NCI-H2196 (cell line): ENCODE measurements at regions not wholly inside any gene's neighbourhood (a gene's known extent, or its start where the extent isn't known, plus 50 kb on each side); places are given as distances from the start of the nearest gene placed in this dataset.

Experiments used
- DNase-seq: peaks from one replicate; lab custom pipeline; 2025; ENCODE audit not compliant: unreplicated experiment; lab: John Stamatoyannopoulos, UW

DNA sequence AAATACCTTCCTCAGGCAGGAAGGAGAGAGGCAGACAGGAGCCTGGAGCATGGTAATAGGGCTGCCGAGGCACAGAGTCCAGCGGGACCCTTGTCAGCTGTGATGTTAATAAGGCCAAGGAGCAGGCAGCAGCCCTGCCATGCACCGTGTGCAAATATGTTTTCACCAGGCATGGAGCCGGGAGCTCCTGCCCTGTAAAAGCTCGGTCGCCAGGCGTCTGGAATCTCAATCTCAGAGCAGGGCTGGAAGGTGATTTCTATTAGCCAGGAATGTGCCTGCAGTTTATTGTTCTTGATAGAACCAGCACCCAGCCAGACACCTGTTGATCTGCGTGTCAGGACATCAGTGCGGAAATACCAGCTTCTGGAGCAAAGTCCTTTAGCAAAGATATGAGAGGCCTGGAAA is 469.8 kb downstream of the GLRX3 start:
- DNase-seq = no peak

DNA sequence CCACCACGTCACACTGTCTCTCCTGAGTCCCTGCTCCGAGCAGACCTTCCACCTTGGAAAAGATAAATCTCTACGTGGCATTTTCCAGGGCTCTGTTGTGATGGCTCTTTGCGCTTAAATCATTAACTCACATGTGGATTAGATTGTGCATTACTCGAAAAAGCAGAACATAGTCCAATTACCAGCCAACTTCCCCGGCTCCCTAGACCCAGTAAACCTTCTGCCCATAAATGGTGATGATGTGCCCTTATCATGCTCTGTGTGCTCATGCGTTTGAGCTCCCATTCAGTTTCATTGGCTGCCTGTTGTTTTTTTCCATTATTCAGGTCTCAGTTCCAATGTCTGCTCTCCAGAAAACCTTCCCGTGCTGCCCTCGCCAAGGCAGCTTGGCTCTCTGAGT is 471.2 kb downstream of the GLRX3 start:
- no peak for DNase-seq

- DNase-seq = no peak
Measured at GRCh38 chr10:130611239-130611638, 475.0 kb downstream of the GLRX3 start.

GRCh38 chr10:130615457-130615856 is 479.3 kb downstream of the GLRX3 start:
- no peak for DNase-seq

- no peak for DNase-seq
Measured at GRCh38 chr10:130617985-130618384, 481.8 kb downstream of the GLRX3 start.

DNA sequence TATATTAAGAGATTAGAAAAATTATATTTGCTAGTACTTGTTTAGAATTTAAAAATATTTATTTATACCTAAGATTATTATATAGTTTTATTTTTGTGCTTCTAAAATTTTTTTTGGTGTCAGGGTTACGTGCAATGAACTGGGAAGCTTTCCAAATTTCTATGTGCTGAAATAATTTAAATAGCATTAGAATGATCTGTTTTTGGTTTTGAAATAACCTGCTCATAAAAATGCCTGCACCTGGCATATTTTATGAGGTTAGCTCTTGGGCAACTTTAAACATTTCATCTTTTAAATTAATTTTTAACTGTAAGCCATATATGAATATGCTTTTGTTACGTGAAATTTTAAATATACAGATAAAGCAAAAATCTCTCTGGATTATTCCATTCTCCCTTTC is 482.5 kb downstream of the GLRX3 start:
- DNase-seq = no peak

DNA sequence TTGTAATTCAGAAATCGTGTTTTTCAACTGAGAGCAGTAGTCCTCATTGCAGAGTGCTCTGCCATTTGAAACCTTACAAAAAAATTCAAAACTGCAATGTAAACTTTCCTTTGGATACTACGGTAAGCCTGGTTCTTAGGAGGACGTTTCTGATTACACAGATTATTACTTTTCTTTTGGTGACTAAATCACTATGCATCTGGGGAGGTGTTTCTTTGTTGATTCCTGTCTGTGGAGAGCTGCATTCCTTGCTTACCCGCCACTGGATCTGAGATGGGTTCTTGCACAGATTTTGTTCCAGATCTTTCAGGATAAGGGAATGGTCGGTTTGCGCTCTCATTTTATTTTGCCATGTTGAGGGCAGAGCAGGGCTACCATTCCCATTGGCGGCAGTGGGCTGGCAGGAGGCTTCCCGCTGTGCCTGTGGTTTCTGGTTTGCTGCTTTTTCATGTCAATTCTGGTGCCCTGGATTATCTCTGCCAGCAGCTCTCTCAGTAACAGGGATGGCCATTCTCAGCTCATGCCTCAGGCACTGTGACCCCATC is 485.1 kb downstream of the GLRX3 start:
- DNase-seq = no peak

DNA sequence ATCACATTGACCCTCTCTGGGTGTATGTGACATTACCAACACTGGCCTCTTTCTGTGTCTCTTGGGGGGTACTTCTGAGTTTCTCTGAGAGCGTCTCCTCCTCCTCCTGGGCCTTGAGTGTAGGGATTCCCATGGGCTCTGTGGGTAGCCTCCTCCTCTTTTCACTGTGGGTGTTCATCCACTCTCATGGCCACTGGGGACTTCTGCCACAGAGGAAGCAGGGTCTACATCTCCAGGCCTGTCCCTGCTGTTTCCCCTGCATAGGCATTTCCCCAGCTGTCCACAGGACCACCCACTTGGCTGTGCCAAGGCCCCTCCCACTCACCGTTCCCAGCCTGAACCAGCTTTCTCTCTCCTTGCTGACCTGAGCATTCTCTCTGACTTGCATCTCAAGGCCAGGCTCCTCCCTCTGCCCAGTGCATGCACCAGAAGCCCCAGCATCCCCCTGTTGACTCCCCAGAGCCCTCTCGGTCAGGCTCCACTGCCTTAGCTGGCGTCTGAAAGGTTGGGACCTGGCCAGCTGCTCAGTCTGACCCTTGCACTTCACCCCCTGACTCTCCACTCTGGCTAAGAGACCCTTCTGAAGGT is 487.6 kb downstream of the GLRX3 start:
- no peak for DNase-seq

- no peak for DNase-seq
Measured at GRCh38 chr10:130627346-130628045, 491.3 kb downstream of the GLRX3 start.

DNA sequence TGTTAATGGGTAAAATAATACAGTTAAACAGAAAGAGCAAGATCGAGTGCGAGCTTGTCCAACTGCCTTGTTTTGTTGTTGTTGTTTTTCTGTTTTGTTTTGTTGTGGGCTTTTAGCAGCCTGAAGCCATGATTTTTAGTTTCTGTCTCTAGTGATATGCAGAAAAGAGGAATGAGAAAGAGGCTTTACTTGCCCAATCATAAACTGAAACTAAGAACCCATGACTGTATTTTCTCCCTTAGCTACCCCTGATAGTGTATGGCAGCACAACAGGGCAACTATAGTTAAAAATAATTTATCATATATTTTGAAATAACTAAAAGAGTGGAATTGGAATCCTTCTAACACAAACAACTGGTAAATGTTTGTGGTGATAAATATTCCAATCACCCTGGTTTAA is 493.9 kb downstream of the GLRX3 start:
- no peak for DNase-seq

DNA sequence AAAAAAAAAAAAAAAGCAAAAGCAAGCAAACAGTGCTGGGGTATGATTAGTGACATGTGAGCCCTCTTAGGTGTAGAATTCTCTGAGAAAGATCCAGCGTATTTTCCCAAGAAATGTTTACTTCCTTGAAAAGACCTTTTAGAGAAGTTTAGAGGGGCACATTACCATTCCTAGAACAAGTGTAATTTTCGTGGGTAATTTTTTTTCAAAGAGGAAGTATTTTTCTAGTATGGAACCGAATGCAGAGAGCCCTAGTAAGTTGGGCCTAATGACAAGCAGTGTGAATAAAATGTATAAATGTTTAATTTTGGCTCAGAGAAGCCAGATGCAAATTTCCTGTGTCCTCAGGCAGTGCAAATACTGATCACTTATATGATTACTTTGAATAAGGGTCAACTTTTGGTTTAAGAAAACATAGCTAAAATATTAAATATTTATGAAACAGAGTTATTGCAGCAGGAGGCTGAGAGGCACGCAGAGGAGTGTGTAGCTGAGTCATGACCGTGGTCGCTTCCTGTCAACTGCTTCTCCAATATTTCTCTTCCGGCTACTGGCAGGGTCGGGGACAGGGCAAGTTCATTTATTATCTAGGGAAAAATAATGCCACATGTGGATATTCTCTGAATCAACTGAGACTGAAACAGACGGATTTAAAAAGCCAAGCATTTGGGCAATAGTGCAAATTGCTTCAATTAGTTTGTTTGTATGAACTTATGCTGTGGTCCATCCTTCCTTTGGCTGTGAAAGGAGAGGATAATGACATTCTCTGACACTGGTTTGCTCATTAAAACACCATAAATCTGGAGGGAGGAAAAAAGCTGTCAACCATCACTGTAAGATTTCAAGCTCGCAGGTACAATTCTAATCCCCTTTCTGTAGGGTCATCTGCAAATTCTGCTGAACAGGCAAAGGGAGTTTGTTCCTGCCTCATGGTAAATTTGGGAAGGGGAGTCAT is 495.2 kb downstream of the GLRX3 start:
- no peak for DNase-seq

GRCh38 chr10:130634816-130635215 is 498.6 kb downstream of the GLRX3 start:
- no peak for DNase-seq

DNA sequence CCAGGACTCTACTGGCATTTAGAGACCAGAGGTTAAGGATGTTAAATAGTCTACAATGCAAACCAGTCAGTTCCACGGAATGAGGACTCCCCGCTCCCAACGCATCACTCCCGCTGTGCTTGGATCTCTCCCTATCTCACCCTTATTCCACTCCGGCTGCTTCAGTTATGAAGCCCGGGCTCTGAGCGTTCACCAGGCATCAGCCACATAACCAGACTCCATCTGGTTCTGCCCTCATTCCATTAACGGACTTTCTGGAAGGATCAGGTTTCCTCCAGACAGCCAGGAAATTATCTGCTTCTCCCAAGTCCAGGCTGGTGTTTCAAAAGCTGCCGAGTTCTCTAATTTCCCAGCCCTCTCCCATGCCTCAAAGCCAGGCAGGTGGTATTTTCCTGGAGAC is 499.3 kb downstream of the GLRX3 start:
- no peak for DNase-seq

- no peak for DNase-seq
Measured at GRCh38 chr10:130636313-130636930, 500.2 kb downstream of the GLRX3 start.

DNA sequence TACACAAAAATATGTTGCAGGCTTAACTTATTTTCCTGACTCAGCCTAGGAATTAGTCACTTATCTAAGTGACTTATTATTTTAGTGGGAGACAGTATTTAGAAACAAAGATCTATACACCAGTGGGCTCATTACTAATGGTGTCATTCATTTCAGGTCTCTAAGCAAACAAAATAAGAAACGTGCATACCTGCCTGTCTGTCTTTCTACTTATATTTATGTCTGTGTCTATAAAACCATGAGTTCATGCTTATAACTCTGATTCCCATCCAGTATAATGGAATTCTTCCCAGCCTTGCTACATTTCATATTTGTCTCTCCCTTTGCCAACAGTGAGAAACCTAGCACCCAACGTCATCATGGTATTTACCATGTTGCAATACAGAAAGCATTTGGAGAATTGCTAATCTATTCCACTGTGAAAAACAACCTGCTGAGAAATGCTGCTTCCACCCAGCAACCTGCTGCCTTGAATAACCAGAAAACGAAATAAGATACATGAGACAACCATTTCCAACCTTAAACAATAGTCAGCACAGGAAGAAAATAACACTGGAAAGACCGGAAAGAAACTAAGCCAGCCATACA is 501.0 kb downstream of the GLRX3 start:
- DNase-seq = no peak

DNA sequence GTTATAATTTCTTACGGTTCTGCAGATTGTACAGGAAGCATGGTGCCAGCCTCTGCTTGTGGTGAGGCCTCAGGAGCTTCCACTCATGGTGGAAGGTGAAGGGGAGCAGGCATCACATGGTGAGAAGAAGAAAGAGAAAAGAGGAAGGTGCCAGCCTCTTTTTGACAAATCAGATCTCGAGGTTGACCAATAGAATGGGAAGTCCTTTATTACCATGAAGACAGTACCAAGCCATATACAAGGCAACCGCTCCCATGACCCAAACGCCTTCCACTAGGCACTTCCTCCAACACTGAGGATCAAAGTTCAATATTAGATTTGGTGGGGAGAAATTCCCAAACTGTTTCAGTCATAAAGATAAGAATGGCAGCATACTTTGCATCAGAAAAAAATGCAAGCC is 502.8 kb downstream of the GLRX3 start:
- DNase-seq = no peak

DNA sequence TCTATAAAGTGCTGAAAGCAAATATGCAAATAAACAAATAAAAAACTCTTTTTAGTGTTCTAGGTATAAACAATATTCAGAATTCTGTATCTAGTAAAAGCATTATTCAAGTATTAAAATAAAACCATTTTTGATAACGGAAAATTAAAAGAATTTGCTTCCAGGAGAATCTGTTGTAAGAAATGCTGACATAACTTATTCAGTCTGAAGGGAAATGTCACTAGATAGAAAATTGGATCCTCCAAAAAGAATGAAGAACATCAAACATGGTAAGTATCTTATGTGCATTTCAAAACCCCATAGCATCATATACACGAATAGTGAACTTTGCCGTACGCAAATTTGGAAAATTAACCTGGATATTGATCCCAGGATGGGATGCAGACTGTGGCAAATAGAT is 506.7 kb downstream of the GLRX3 start:
- no peak for DNase-seq

- no peak for DNase-seq
Measured at GRCh38 chr10:130647341-130647740, 511.1 kb downstream of the GLRX3 start.

DNA sequence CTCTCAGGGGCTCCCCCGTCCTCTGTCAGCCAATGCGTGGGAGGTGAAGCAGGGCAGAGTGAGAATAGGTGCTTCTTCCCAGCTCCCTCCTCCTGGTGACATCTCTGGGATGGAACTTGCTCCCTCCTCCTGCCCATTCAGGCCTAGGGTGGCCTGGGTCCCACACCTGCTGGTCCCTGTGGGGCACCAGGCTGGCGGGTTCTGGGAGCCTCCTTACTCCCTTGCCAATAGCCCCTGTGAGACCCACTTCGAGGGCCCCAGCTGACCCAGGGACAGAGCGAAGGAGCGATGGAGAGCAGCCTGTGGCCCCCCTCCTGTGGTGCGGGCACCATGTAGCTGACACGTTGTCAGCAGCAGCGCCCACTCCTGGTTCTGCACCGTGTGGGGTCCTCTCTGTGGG is 512.6 kb downstream of the GLRX3 start:
- no peak for DNase-seq

DNA sequence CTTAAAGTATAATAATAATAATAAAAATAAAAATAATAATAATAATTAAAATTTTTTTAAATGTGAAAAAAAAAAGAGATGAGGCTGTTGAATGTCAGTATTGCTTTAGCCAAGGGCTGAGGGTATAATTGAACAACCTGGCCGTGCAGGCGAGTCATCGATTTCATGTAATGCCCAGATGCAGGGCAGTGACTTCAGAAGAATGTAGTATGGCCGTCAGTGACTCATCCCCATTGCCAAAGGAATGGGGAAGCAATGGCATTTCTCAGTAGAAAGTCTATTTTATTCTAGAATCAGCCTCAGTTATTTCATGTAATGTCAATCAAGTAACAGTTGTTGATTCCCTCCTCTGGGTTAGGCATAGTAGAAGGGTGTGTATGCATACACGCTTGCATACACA is 516.4 kb downstream of the GLRX3 start:
- DNase-seq = no peak
